ENCODE measurements at regions not wholly inside any gene's neighbourhood (a gene's known extent, or its start where the extent isn't known, plus 50 kb on each side); places are given as distances from the start of the nearest gene placed in this dataset.
"Not testable (repeated sequence)": the region's sequence is repeated elsewhere in the genome, so short reads cannot be mapped to it uniquely, and the experiment has no call there.

DNA sequence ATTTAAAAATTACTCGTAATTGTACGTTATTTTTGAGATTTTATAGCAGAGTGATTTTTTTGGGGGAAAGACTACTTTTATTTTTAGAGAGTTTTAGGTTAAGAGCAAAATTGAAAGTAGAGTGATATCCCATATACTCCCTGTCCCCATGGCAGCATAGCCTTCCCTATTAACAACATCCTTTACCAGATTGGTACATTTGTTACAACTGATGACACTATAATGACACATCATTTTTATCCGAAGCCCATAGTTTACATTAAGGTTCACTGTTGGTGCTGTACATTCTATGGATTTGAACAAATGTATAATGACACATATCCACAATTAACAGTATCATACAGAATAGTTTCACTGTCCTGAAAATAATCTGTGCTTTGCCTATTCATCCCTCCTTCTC lies 1126.4 kb upstream of the CITED2 start:
- POLR2A ChIA-PET: no interaction called here
- CTCF ChIA-PET: interaction anchor here (0.7 kb wide), 1 partner anchor 38 kb away, joined by 3 read pairs; no protein-coding TSS in a partner anchor
- TF ChIP-seq CTCF (IDR thresholded peaks at IDR 0.05; ENCODE audit: control extremely low read depth, extremely low read depth, low read depth, missing control alignments): no peak
- DNase-seq (ENCODE audit: extremely low spot score): no peak

- ChIA-PET POLR2A (no interaction called here), CTCF (no interaction called here)
- no peak for DNase-seq (ENCODE audit: extremely low spot score)
- no peak for TF ChIP-seq CTCF (IDR thresholded peaks at IDR 0.05; ENCODE audit: control extremely low read depth, extremely low read depth, low read depth, missing control alignments)
Measured at GRCh38 chr6:140499607-140500006, 1125.2 kb upstream of the CITED2 start.

GRCh38 chr6:140494321-140495108 lies 1120.1 kb upstream of the CITED2 start:
- POLR2A ChIA-PET: no interaction called here

GRCh38 chr6:140493470-140493869 lies 1119.0 kb upstream of the CITED2 start:
- CTCF ChIA-PET; POLR2A ChIA-PET; DNase-seq (ENCODE audit: extremely low spot score): not testable (repeated sequence)

More at GRCh38 chr6:140494321-140495108, 1120.1 kb upstream of the CITED2 start:
- CTCF ChIA-PET: no interaction called here
- DNase-seq (ENCODE audit: extremely low spot score): no peak
- no peak for TF ChIP-seq CTCF (IDR thresholded peaks at IDR 0.05; ENCODE audit: control extremely low read depth, extremely low read depth, low read depth, missing control alignments)

DNA sequence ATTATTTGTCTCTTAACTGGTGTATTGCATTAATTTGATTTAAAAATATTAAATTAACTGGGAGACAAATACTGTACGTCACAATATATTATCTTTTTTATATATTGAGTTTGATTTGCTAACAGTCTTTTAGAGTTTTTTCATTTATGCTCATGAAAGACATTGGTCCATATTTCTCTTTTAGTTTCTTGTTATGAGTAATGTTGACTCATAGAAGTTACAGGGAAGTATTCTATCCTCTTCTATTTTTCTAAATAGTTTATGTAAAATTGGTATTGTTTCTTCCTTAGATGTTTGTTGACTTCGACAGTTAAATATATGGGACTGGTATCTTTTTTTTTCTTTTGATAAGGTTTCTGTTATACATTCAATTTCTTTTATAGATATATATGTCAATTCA lies 1115.6 kb upstream of the CITED2 start:
- no peak for DNase-seq (ENCODE audit: extremely low spot score)
- ChIA-PET POLR2A (no interaction called here), CTCF (no interaction called here)
- TF ChIP-seq CTCF (IDR thresholded peaks at IDR 0.05; ENCODE audit: control extremely low read depth, extremely low read depth, low read depth, missing control alignments): no peak

DNA sequence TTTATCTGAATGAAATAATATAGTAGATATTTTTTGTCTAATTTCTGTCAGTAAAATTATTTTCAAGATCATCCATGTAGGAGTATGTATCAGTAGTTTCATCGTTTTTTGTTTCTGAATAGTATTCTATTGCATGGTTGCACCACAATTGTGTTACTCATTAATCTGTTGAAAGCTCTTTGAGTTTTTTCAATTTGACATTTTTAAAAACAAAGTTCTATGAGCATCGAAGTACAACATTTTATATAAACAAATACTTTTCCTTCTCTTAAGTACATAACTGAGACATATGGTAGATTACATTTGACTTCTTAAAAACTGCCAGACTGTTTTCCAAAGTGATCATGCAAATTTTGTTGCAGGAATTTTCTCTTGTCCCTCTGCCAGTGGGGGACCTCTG lies 1113.1 kb upstream of the CITED2 start:
- no peak for DNase-seq (ENCODE audit: extremely low spot score)
- TF ChIP-seq CTCF (IDR thresholded peaks at IDR 0.05; ENCODE audit: control extremely low read depth, extremely low read depth, low read depth, missing control alignments): no peak
- POLR2A ChIA-PET: no interaction called here
- CTCF ChIA-PET: no interaction called here

GRCh38 chr6:140486450-140487361 lies 1112.3 kb upstream of the CITED2 start:
- TF ChIP-seq CTCF (IDR thresholded peaks at IDR 0.05; ENCODE audit: control extremely low read depth, extremely low read depth, low read depth, missing control alignments): no peak
- ChIA-PET CTCF (interaction anchor here (1.4 kb wide), 1 partner anchor 16 kb away, joined by 3 read pairs; no protein-coding TSS in a partner anchor), POLR2A (no interaction called here)
- DNase-seq (ENCODE audit: extremely low spot score): no peak
